ENCODE measurements at regions not wholly inside any gene's neighbourhood (a gene's known extent, or its start where the extent isn't known, plus 50 kb on each side); places are given as distances from the start of the nearest gene placed in this dataset.
"Not testable (repeated sequence)": the region's sequence is repeated elsewhere in the genome, so short reads cannot be mapped to it uniquely, and the experiment has no call there.

GRCh38 chr10:65275296-65275695 lies 1650.5 kb upstream of the LRRTM3 start:
- H3K27me3 ChIP-seq (ENCODE audit: insufficient read depth, low read length) = peaks cover 6% of the 10 kb centered on the region; the same call in 1 of the 2 replicates
- H3K27ac ChIP-seq (ENCODE audit: low read length) = no peak overlapping the region

DNA sequence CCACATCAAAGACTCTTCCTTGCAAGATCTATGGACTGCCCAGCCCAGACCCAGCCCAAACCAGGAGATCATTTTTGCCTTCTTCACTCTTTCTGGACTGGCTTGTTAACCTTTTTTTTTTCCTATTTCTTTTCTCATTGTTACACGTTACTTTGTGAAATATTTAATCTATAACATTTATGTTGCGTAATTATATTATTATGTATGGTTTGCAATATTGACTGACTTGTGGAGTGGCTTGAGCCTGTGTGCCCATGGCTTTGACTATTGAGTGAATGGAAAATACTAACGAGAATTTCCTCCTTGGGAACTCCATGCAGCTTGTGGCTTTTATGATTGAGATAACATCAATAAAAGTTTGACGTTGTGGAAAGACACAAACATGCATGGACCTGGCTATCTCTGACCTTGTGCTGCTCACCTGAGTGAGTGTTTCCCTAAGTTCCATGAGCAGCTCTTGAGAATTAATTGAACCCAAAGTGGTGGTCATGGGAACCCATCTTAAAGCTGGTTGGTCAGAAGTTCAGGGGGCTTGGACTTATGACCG lies 1641.3 kb upstream of the LRRTM3 start:
- H3K36me3 ChIP-seq (ENCODE audit: insufficient read depth, low read depth, low read length) = no peaks in the 10 kb centered on the region

More at GRCh38 chr10:65275296-65275695, 1650.5 kb upstream of the LRRTM3 start:
- no peaks in the 10 kb centered on the region for H3K36me3 ChIP-seq (ENCODE audit: insufficient read depth, low read depth, low read length)
- no peak overlapping the region for H3K4me3 ChIP-seq (ENCODE audit: low read length)
- peaks cover 11% of the 10 kb centered on the region; the same call in 1 of the 2 replicates for H3K9me3 ChIP-seq (ENCODE audit: insufficient read depth, low read depth, low read length)
- no peak overlapping the region for H3K9ac ChIP-seq (ENCODE audit: low read depth, low read length)
- H3K4me1 ChIP-seq (ENCODE audit: insufficient read depth, low read length) = peaks cover 9% of the 10 kb centered on the region; the same call in 1 of the 2 replicates

DNA sequence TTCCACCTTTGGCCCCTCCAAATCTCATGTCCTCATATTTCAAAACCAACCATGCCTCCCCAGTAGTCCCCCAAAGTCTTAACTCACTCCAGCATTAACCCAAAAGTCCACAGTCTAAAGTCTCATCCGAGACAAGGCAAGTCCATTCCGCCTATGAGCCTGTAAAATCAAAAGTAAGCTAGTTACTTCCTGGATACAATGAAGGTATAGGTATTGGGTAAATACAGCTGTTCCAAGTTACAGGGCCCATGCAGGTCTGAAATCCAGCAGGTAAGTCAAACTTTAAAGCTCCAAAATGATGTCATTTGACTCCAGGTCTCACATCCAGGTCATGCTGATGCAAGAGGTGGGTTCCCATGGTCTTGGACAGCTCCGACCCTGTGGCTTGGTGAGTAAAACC lies 1640.1 kb upstream of the LRRTM3 start:
- H3K4me1 ChIP-seq (ENCODE audit: insufficient read depth, low read length); H3K27ac ChIP-seq (ENCODE audit: low read length); H3K9ac ChIP-seq (ENCODE audit: low read depth, low read length); H3K27me3 ChIP-seq (ENCODE audit: insufficient read depth, low read length); H3K36me3 ChIP-seq (ENCODE audit: insufficient read depth, low read depth, low read length); H3K9me3 ChIP-seq (ENCODE audit: insufficient read depth, low read depth, low read length); H3K4me3 ChIP-seq (ENCODE audit: low read length): not testable (repeated sequence)

More for the DNA sequence above, 1641.3 kb upstream of the LRRTM3 start:
- H3K9me3 ChIP-seq (ENCODE audit: insufficient read depth, low read depth, low read length) = no peaks in the 10 kb centered on the region
- H3K4me3 ChIP-seq (ENCODE audit: low read length) = no peak overlapping the region
- H3K4me1 ChIP-seq (ENCODE audit: insufficient read depth, low read length) = no peaks in the 10 kb centered on the region
- no peaks in the 10 kb centered on the region for H3K27me3 ChIP-seq (ENCODE audit: insufficient read depth, low read length)
- H3K27ac ChIP-seq (ENCODE audit: low read length) = no peak overlapping the region
- no peak overlapping the region for H3K9ac ChIP-seq (ENCODE audit: low read depth, low read length)

DNA sequence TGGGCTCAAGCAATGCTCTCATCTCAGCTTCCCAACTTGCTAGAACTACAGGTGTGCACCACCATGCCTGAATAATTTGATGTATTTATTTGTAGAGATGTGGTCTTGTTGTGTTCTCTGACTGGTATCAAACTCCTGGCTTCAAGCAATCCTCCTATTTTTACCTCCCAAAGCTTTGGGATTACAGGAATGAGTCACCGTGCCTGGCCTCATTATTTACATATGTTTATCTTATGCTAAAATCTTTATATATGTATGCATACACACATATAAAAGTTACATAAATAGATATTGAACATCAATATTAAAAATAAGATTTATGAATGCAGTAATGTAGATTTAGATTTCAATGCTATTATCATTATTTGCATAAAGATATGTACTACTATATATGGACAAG lies 1634.5 kb upstream of the LRRTM3 start:
- no peak overlapping the region for H3K4me3 ChIP-seq (ENCODE audit: low read length)
- H3K27ac ChIP-seq (ENCODE audit: low read length) = no peak overlapping the region
- no peaks in the 10 kb centered on the region; the same call in 1 of the 2 replicates for H3K4me1 ChIP-seq (ENCODE audit: insufficient read depth, low read length)
- H3K36me3 ChIP-seq (ENCODE audit: insufficient read depth, low read depth, low read length) = no peaks in the 10 kb centered on the region
- no peaks in the 10 kb centered on the region for H3K9me3 ChIP-seq (ENCODE audit: insufficient read depth, low read depth, low read length)
- H3K27me3 ChIP-seq (ENCODE audit: insufficient read depth, low read length) = no peaks in the 10 kb centered on the region
- no peak overlapping the region for H3K9ac ChIP-seq (ENCODE audit: low read depth, low read length)

DNA sequence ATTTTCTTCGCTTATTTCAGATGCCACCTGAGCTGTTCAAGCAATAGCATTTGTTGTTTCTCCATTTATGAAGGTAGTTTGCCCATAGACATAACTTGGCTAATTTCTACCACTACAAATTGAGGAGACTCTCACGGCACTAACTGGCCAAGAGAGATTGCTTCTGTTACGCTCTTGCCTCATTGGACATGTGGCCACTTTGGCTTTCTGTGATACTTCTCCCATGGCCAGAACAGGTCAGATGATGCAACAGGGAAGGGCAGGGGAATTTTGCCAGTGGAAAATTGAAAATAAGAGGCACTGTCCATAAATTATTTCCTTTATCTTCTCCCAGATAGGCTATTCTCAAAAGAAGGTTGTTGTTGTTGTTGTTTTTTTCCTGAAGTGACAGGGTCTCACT lies 1633.3 kb upstream of the LRRTM3 start:
- Histone ChIP-seq H3K36me3 (ENCODE audit: insufficient read depth, low read depth, low read length) (no peaks in the 10 kb centered on the region), H3K9ac (ENCODE audit: low read depth, low read length) (no peak overlapping the region), H3K27me3 (ENCODE audit: insufficient read depth, low read length) (no peaks in the 10 kb centered on the region), H3K27ac (ENCODE audit: low read length) (no peak overlapping the region), H3K4me3 (ENCODE audit: low read length) (no peak overlapping the region), H3K4me1 (ENCODE audit: insufficient read depth, low read length) (no peaks in the 10 kb centered on the region; the same call in 1 of the 2 replicates), H3K9me3 (ENCODE audit: insufficient read depth, low read depth, low read length) (no peaks in the 10 kb centered on the region)

- Histone ChIP-seq H3K27me3 (ENCODE audit: insufficient read depth, low read length) (no peaks in the 10 kb centered on the region), H3K36me3 (ENCODE audit: insufficient read depth, low read depth, low read length) (no peaks in the 10 kb centered on the region), H3K4me3 (ENCODE audit: low read length) (no peak overlapping the region), H3K9ac (ENCODE audit: low read depth, low read length) (no peak overlapping the region), H3K4me1 (ENCODE audit: insufficient read depth, low read length) (no peaks in the 10 kb centered on the region; the same call in 1 of the 2 replicates), H3K27ac (ENCODE audit: low read length) (no peak overlapping the region), H3K9me3 (ENCODE audit: insufficient read depth, low read depth, low read length) (no peaks in the 10 kb centered on the region)
Measured at GRCh38 chr10:65294329-65294728, 1631.5 kb upstream of the LRRTM3 start.

- Histone ChIP-seq H3K9me3 (ENCODE audit: insufficient read depth, low read depth, low read length) (no peaks in the 10 kb centered on the region), H3K27me3 (ENCODE audit: insufficient read depth, low read length) (no peaks in the 10 kb centered on the region), H3K4me1 (ENCODE audit: insufficient read depth, low read length) (no peaks in the 10 kb centered on the region), H3K9ac (ENCODE audit: low read depth, low read length) (no peak overlapping the region), H3K27ac (ENCODE audit: low read length) (no peak overlapping the region), H3K4me3 (ENCODE audit: low read length) (no peak overlapping the region), H3K36me3 (ENCODE audit: insufficient read depth, low read depth, low read length) (no peaks in the 10 kb centered on the region)
Measured at GRCh38 chr10:65301181-65301580, 1624.7 kb upstream of the LRRTM3 start.

- H3K4me3 ChIP-seq (ENCODE audit: low read length) = no peak overlapping the region
- H3K9ac ChIP-seq (ENCODE audit: low read depth, low read length) = no peak overlapping the region
- no peak overlapping the region for H3K27ac ChIP-seq (ENCODE audit: low read length)
- no peaks in the 10 kb centered on the region for H3K4me1 ChIP-seq (ENCODE audit: insufficient read depth, low read length)
- H3K27me3 ChIP-seq (ENCODE audit: insufficient read depth, low read length) = no peaks in the 10 kb centered on the region
- no peaks in the 10 kb centered on the region for H3K9me3 ChIP-seq (ENCODE audit: insufficient read depth, low read depth, low read length)
- no peaks in the 10 kb centered on the region for H3K36me3 ChIP-seq (ENCODE audit: insufficient read depth, low read depth, low read length)
Measured at GRCh38 chr10:65306201-65306600, 1619.6 kb upstream of the LRRTM3 start.

- Histone ChIP-seq H3K4me1 (ENCODE audit: insufficient read depth, low read length) (0 out of 2 replicates have a peak, but pooled peaks cover 6% of the 10 kb centered on the region), H3K27me3 (ENCODE audit: insufficient read depth, low read length) (no peaks in the 10 kb centered on the region), H3K4me3 (ENCODE audit: low read length) (no peak overlapping the region), H3K27ac (ENCODE audit: low read length) (no peak overlapping the region), H3K36me3 (ENCODE audit: insufficient read depth, low read depth, low read length) (no peaks in the 10 kb centered on the region), H3K9me3 (ENCODE audit: insufficient read depth, low read depth, low read length) (no peaks in the 10 kb centered on the region), H3K9ac (ENCODE audit: low read depth, low read length) (no peak overlapping the region)
Measured at GRCh38 chr10:65312876-65313275, 1613.0 kb upstream of the LRRTM3 start.

GRCh38 chr10:65313406-65313805 lies 1612.4 kb upstream of the LRRTM3 start:
- 0 out of 2 replicates have a peak, but pooled peaks cover 6% of the 10 kb centered on the region for H3K4me1 ChIP-seq (ENCODE audit: insufficient read depth, low read length)
- no peaks in the 10 kb centered on the region for H3K9me3 ChIP-seq (ENCODE audit: insufficient read depth, low read depth, low read length)
- no peak overlapping the region for H3K4me3 ChIP-seq (ENCODE audit: low read length)
- H3K27me3 ChIP-seq (ENCODE audit: insufficient read depth, low read length) = no peaks in the 10 kb centered on the region
- H3K9ac ChIP-seq (ENCODE audit: low read depth, low read length) = no peak overlapping the region
- no peak overlapping the region for H3K27ac ChIP-seq (ENCODE audit: low read length)
- H3K36me3 ChIP-seq (ENCODE audit: insufficient read depth, low read depth, low read length) = no peaks in the 10 kb centered on the region

DNA sequence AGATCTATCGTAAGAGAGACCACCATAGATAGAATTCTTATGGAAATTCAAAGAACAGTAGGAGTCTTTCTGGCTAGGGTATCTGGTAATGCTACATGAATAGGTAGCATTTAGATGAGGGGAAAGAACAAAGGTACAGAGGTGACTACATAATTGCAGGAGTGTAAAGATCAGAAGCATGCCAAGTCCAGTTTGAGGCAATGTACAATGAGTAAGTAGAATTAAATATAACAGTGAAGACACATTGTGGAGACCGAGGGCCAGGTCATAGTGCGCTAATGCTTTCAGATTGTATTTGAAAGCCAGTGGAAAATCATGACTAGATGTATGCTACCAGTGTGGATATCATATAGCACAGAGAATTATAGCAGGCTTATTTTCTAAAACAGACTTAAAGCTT lies 1611.6 kb upstream of the LRRTM3 start:
- Histone ChIP-seq H3K9me3 (ENCODE audit: insufficient read depth, low read depth, low read length) (no peaks in the 10 kb centered on the region), H3K9ac (ENCODE audit: low read depth, low read length) (no peak overlapping the region), H3K36me3 (ENCODE audit: insufficient read depth, low read depth, low read length) (no peaks in the 10 kb centered on the region)

GRCh38 chr10:65319493-65319892 lies 1606.3 kb upstream of the LRRTM3 start:
- Histone ChIP-seq H3K27ac (ENCODE audit: low read length) (no peak overlapping the region), H3K36me3 (ENCODE audit: insufficient read depth, low read depth, low read length) (no peaks in the 10 kb centered on the region), H3K4me3 (ENCODE audit: low read length) (no peak overlapping the region), H3K9ac (ENCODE audit: low read depth, low read length) (no peak overlapping the region), H3K4me1 (ENCODE audit: insufficient read depth, low read length) (0 out of 2 replicates have a peak, but pooled peaks cover 2% of the 10 kb centered on the region), H3K27me3 (ENCODE audit: insufficient read depth, low read length) (no peaks in the 10 kb centered on the region), H3K9me3 (ENCODE audit: insufficient read depth, low read depth, low read length) (no peaks in the 10 kb centered on the region)

More for the DNA sequence above, 1611.6 kb upstream of the LRRTM3 start:
- Histone ChIP-seq H3K27ac (ENCODE audit: low read length) (no peak overlapping the region), H3K27me3 (ENCODE audit: insufficient read depth, low read length) (no peaks in the 10 kb centered on the region), H3K4me1 (ENCODE audit: insufficient read depth, low read length) (0 out of 2 replicates have a peak, but pooled peaks cover 8% of the 10 kb centered on the region), H3K4me3 (ENCODE audit: low read length) (no peak overlapping the region)

All from iPS-20b (cell line).